ENCODE measurements at regions not wholly inside any gene's neighbourhood (a gene's known extent, or its start where the extent isn't known, plus 50 kb on each side); places are given as distances from the start of the nearest gene placed in this dataset.
"Not testable (repeated sequence)": the region's sequence is repeated elsewhere in the genome, so short reads cannot be mapped to it uniquely, and the experiment has no call there.

DNA sequence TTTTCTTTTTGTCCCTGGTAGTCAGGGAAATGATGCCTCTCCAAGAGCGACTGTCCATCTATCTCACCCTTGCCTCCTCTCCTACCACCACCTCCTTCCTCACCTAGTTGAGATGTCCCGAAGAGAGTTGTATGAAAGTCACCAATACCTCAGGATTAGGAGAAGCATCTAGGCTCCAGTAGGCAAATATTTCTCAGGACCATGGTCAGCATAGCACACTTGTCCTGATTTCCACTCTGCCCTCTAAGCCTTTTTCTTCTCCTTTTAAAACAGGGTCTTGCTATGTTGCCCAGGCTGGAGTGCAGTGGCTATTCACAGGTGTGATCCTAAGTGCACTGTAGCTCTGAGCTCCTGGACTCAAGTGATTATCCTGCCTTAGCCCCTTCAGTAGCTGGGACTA is 268.4 kb upstream of the PELI2 start:
- no peak for DNase-seq

DNA sequence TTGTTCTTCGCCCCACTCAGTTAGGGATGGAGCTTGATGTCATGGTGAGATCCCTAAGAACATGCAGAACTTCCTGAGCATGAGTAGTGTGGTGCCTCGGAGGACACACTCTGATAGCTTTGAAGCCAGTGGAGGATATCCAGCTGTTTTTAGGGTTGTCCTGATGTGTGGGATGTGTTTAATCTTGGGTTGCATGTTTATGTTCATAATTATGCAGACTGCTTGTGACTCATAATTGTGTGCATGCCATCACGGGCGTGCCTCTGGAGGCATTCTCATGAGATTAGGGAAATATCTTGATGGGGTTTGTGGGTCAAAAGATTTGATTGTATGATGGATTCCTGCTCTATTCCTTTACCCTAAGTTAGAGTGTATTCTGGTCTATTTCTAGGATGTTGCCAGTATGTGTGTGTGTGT is 267.4 kb upstream of the PELI2 start:
- no peak for DNase-seq

DNA sequence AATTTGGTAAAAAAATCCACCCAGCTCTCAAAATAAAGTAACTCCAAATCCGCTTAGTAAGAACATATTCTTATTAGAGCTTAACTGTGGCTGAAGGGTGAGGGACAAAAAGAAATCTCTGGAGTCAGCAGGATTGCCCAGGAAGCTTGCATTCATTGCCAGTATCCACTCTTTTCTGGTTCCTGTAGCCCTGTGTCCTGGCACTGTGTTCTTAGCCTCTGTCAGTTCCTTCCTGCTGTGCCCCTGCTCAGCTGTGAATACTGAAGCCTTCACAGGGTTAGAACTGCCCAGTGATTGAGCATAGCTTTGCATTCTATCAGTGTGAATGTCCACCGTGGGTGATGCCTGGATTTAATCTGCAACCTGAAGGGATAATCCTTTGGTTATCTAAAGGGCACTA is 266.9 kb upstream of the PELI2 start:
- no peak for DNase-seq

DNA sequence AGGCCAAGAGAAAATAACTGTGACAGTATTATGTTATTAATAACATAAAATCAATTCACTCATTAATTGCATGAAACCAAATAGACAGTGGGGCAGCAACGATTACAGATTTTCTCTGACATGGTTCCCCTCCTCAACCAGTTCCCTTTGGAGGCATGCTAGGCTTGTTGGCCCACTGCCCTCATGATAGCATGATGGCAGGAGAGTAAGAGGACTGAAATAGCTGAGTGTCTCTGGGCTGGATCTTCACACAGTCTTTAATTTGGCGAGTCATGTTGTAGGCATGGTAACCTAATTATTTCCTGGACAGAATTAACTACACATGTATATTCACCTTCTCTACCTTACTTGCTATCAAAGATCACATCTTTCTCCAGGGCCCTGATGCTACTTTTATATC is 266.2 kb upstream of the PELI2 start:
- no peak for DNase-seq

DNA sequence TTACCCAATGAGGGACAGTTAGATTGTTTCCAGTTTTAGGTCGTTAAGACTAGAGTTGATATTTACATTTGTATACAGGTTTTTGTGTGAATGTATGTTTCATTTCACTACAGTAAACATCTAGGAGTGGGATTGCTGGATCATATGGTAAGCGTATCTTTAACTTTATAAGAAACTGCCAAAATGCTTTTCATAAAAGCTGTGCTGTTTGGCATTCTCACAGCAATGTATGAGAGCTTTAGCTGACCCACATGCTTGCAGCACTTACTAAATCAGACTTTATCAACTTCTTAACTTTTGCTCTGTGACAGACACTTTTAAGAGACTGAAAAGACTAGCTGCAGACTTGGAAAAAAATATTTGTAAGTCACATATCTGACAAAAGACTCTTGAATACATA is 262.5 kb upstream of the PELI2 start:
- DNase-seq, result no peak

DNA sequence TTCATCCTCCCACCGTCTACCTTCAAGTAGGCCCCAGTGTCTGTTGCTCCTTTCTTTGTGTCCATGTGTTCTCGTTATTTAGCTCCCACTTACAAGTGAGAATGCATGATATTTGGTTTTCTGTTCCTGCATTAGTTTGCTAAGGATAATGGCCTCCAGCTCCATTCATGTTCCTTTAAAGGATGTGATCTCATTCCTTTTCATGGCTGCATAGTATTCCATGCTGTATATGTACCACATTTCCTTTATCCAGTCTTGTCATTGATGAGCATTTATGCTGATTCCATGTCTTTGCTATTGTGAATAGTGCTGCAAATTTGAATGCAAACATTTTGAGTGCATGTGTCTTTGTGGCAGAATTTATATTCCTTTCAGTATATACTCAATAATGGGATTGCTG is 259.6 kb upstream of the PELI2 start:
- DNase-seq, result no peak

DNA sequence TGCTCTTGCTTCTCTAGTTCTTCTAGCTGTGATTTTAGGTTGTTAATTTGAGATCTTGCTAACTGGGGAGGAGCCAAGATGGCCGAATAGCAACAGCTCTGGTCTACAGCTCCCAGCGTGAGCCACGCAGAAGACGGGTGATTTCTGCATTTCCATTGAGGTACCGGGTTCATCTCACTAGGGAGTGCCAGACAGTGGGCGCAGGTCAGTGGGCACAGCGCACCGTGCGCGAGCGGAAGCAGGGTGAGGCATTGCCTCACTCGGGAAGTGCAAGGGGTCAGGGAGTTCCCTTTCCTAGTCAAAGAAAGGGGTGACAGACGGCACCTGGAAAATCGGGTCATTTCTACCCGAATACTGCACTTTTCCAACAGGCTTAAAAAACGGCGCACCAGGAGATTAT is 256.6 kb upstream of the PELI2 start:
- DNase-seq, result not testable (repeated sequence)

DNA sequence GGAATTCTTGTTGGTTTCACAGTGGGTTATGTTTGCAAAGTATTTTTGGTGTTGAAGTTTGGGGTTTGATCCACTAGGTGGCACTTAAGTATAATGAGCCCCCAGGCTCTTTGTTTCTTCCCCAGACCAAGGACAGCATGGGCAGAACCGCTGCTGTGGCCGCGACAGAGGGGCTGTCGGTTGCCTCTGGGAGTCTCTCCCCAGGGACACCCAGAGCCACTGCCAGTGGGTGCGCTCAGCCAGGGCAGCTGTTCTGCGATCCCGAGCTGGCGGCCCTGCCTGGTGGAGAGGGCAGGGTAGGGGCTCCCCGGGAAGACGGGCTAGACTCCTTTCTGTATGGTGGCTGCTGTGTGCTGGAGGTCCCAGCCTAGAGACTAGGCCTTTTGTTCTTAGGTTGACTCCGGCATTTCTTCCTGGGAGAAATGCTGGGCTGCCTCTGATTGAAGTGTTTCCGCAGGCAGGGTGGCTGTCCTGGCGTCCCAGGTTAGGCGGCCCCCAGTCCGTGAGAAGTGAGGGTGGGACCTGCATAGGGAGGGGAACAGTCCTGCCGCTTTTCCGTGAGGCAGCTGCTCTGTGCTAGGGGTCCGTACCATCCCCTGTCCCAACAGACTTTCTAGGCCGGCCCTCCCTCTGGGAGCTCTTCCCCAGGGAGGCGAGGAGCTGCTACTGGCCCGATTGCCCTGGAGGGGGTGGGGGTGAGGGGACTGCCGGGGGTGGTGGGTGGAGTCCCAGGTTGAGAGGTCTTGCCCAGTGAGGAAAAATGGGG is 253.1 kb upstream of the PELI2 start:
- no peak for DNase-seq

DNA sequence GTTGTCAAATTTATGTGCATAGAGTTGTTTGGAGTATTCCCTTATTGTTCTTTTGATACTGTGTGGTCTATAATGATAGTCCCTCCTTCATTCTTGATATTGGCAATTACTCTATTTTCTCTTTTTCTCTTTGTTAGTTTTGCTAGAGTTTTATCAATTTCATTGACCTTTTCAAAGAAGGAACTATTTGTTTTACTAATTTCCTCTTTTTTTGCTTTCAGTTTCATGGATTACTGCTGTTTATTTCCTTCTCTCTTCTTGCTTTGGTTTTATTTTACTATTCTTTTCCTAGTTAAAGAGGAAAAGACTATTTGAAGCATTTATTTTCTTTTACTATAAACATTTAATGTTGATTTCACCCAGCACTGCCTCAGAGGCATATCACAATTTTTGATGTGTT is 250.9 kb upstream of the PELI2 start:
- no peak for DNase-seq

DNA sequence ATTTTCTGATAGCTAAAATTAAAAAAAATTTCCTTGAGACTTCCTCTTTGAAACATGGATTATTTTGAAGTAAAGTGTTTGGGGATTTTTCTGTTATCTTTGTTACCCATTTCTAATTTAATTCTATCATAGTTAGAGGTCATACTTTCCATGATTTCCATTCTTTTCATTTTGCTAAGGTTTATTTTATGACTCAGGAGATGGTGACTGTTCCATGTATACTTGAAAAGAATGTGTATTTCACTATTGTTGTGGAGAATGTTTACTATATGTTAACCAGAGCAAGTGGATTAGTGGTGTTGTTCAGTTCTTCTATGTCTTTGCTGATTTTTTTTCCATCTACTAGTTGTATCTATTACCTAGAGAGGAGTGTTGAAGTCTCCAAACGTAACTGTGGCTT is 250.5 kb upstream of the PELI2 start:
- no peak for DNase-seq

DNA sequence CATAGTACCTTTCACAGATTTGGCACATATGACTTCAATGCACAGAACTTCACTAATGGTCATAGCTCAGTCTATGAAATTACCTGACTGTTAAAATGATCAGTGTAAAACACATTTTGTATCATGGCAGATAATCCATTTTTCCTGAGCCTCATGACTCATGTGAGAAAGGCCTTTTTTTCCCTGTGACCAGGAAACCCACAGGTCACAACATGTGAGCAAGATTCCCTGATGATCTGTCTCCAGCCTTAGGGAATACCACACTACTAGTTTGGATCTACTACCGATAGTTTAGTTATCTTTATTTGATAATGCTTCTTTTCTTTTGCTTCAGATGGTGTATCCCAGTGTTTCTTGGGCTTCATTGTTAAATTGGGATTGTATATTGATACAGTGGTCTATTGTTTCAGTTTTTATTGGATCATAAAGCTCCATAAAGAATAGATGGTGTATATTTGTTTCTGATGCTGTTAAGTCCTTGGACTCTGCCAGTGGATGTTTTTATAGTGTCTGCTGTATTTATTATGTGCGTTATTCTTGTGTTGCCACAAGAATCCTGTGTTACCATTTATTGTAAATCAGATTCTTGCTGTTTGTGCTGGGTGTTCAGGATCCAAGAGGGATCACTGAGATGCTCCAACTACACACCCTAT is 248.7 kb upstream of the PELI2 start:
- DNase-seq, result no peak

DNA sequence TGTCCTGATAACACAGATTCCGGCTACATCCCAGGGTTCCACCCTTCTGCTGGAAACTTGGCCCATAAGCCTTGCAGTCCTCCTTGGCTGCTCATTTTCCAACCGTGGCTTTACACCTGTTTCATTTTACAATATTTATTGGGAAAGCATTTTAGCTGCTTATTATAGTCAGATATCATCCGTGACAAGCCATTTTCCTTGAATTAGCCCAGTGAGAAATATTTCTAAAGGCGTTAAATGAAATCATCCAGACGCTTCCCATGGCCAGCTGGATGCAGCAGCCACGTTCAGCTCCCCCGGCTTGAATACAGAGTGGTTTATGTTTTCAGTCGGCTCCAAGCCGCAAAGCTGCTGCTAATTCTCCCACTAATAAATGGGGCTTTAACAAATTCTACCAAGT is 245.0 kb upstream of the PELI2 start:
- no peak for DNase-seq

DNA sequence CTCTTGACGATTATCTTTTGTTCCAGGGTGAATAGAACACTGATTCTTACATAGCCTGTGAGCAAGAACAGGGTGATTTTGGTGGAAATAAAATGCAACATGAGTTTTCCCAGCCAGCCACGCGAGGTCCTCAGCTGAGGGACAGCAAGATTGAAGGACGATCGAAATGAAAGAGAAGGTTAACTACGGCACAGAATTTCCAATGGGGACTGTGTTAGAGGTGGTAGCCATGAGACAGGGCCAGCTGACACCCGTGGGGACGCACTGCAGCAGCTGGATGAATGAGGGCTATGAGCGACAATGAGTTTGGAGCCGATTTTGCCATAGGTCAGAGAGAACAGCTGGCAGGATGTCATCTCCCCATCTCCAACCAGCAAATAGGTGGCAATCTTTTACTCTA is 243.4 kb upstream of the PELI2 start:
- no peak for DNase-seq

DNA sequence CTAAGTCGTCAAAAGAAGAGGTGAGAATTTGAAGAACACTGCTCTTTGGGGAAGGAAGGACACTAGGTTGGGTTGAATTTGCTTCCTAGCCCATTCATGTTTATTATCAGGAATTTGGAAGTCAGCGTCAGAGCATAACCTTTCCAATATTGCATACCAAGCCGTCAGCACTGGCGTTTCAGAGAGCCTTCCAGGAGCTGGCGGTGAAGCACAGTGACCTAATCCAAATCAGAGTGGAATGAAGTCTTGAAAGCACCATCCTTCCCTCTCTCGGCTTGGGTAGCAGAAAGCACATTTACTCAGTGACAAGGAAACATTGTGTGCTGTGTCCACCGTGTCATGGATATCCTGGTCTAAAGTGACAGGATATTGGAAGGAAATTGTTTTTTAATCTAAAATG is 240.3 kb upstream of the PELI2 start:
- DNase-seq, result no peak

DNA sequence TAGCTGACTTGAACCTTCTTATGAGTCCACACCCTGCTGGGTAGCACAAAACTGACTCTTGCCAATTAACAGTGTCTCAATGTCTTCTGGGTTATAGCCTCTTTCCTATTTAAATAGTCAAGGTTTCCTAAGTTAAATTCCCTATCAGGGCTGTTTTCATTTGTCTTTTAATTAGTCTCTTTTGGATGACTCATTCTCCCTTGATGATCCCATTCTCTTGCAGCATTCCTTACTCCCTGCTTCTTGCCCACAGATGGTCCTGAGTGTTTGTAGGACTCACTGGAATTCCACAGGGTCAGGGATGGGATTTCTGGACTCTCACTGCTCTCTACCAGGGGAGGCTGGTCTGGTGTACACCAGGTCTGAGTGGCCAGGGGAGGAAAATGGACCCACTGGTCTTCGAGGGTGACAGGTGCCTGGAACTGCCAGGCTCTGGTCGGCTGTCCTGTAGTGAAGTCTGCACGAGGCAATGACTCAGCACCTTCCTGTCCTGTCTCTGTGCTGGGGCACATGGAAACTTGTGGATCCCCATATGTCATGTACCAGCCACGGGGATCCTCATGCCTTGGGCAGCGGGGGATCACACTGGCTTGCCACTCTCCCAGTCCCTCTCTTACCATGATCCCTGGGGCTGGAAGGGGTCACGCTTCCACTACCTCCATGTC is 236.5 kb upstream of the PELI2 start:
- no peak for DNase-seq

DNA sequence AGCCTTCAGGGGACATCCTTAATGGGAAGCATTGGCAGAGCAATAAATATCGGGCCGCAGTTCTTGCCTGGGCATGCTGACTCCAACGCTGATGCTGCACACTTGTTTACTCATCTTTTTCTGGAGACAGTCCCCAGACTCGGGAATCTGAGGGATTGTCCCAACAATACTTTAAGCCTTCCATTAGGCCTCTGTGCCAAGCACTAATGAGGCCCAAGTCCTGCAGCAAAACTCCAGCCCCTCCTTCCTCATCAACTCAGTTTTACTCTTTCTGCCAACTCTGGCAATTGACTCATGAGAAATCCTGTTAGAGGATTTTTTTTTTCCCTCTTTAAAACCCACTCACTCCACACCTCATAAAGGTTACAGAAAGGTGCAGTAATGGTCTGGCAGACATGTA is 233.4 kb upstream of the PELI2 start:
- no peak for DNase-seq

DNA sequence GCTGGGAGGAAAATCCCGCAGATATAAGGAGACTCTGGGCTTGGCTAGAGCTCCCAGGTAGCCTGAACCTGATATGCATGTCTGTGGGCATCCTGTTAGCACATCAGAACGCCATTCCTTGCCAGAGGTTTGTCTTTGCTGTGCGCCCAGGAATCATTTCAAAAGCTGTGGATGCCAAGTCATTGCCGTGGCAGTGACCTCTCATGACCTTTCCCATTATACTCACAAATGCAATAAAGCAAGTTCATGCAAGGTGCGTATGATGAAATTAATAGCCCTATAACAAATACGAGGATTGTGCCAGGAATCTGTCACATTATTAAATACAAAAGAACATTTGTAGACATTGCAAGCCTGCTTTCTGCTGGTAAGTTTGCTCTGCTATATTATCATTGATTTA is 229.1 kb upstream of the PELI2 start:
- DNase-seq, result no peak

DNA sequence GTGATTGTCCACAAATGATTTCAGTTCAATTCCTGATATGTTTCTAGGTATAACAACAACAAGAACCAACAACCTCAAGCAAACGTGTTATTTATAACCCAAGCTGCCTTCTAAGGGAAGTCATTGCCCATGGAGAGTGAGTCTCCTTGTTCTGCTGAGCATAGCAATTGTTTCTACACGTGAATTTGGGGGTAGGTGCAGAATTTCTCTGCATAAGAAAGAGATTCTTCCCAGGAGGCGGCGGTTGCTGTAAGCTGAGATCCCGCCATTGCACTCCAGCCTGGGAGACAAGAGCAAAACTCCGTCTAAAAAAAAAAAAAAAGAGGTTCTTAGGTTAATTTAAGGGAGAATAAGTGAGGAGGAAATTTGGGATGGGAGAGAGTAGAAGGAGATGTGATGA is 226.5 kb upstream of the PELI2 start:
- DNase-seq, result no peak

DNA sequence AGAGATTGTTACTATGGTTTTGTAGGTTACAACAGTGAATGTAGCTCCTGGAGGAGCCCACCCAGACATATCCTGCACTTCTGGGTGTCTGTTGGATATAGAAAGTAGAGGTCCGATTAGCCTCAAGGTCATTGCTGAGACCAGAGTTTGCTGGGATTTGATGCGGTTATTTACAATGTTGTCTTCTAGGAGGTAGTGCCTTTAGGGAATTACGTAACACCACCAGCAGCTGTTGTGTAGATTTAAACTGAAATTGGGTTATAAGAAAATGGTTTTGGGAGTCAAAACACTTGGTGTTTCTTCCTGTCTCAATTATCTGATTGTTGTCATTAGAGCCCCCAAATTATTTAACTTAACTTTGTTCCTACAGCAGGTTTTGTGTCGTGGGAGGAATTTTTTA is 225.3 kb upstream of the PELI2 start:
- DNase-seq, result no peak

DNA sequence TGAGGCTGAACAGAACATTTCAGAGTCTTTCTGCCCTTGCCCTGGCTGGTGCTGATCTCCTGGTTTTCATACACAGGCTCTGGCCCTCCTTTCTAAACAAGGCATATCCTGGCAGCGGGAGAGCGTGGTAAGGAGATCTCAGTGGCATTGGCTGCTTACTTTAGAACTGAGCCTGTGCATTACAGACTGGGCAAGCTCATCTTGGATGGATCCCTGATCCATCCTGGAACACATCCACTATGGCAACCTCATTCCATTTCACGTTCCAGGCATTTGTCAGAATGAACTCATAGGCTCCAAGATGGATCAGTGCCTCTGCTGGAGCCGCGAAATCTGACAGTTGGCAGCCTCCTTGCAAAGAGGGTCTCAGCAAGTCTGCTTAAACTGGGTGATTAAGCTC is 224.5 kb upstream of the PELI2 start:
- DNase-seq, result no peak

DNA sequence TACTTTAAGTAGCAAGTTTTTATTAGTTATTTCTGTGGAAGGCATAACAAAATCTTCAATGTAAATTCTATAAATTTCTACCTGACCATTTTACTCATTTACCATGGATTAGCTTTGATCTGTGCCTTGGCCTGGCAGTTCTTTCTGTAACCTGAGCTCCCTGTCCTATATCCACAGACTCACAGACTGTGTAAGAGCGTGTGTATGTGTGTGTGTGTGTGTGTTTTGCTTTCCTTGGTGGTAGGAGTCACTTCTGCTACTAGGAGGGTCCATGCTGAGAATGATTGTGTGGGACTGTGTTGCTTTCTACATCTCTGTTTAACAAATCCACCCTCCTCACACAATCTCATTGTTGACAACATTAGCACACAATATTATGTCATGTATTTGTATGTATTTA is 221.2 kb upstream of the PELI2 start:
- no peak for DNase-seq

DNA sequence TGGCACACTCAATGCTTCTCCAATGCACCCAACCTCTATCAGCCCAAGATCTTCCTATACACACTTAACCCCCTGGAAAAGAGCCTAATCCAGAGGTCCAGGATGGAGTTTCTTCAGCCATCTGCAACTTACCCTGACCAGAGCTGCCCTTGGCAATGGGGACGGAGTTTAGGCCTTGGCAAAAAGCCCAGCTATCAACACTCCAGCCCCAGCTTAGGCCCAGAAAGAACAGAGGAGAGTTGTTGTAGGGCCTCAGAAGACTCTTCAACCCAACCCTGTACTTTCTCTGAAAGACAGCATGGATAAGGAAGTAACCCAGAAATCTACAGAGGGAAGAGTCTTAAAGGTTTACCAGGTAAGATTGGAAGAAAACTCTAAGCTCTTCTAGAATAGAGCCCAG is 219.3 kb upstream of the PELI2 start:
- DNase-seq, result no peak

DNA sequence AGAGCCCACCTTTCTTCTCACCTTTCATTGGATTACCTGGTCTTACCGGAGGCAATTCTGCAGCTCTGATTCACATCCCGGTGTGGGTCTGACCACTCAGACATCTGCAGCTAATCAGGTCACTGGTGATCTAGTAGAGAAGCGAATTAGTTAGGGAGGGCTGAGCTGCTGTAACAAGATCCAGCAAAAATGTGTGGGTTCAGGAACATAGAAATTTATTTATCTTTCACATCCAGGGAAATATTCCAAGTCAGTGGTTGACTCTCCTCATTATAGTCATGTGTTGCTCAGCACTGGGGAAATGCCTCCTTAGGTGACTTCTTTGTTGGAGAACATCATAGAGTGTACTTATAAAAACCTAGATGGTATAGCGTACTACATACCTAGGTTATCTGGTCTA is 218.7 kb upstream of the PELI2 start:
- no peak for DNase-seq

DNA sequence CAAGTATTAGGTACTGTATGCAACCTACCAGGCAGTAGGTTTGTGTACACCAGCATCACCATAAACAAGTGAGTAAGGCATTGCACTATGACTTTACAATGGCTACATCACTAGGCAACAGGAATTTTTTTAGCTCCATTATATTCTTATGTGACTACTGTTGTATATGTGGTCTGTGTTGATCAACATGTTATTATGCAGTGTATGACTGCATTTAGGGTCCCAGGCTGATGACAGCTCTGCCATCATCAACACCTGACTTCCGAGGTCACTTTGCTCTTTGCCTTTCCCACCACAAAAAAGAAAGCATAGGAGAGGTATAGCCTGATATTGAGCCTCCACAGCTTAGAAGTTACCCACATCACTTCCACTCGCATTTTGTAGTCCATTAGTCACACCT is 217.5 kb upstream of the PELI2 start:
- DNase-seq, result no peak

DNA sequence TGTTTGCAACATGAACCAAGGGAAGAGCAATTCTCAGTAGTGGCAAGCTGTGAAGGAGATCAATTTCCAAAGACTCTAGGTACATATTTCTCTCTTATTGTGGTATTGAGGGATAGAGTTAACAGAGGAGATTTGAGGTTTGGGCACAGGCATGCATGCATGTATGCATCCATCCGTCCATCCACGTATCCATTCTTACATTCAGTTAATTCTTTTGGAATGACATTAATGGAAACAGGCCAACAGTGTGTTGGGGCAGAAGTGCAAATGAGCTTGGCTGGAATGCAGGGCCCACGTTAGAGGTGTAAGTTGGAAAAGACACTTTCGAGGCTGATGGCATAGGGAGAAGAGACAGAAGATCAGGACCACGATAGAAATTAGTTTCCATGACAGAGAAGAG is 216.9 kb upstream of the PELI2 start:
- no peak for DNase-seq

All from bone marrow (tissue), 2 donors.